GM23338 (cell line): ENCODE measurements at regions not wholly inside any gene's neighbourhood (a gene's known extent, or its start where the extent isn't known, plus 50 kb on each side); places are given as distances from the start of the nearest gene placed in this dataset.

Experiments
- ATAC-seq: fragments of 200-7000 bp; cut with Tn5 transposase; 3 replicates; pipeline ENCODE4 v1.9.1; 2020
- DNase-seq: peaks from one replicate; pipeline ENCODE4 v3.0.0-alpha.2; 2015; ENCODE audit warnings: low spot score
- H2AFZ ChIP-seq: fragments of 200-600 bp; sonication (generic); 2 replicates; pipeline ENCODE4 v1.8.0; 2016; ENCODE audit warnings: antibody characterized with exemption, mild to moderate bottlenecking, moderate library complexity
- H3F3A ChIP-seq: fragments of 200-600 bp; sonication (generic); replicated peaks from 2 replicates; pipeline ENCODE4 v1.8.0; 2017; ENCODE audit warnings: antibody characterized with exemption, mixed run types, low read depth
- H3K27ac ChIP-seq: fragments of 200-600 bp; sonication (generic); 2 replicates; pipeline ENCODE4 v1.6.1; 2016; ENCODE audit warnings: low read depth
- H3K27me3 ChIP-seq: fragments of 200-600 bp; sonication (generic); 2 replicates; pipeline ENCODE4 v1.8.0; 2016; ENCODE audit warnings: mild to moderate bottlenecking, mixed run types, moderate library complexity; ENCODE audit not compliant: insufficient read depth
- H3K36me3 ChIP-seq: fragments of 200-600 bp; sonication (generic); 2 replicates; pipeline ENCODE4 v1.8.0; 2016; ENCODE audit warnings: mild to moderate bottlenecking; ENCODE audit not compliant: insufficient read depth
- H3K4me1 ChIP-seq: fragments of 200-600 bp; sonication (generic); 2 replicates; pipeline ENCODE4 v1.8.0; 2016; ENCODE audit warnings: mild to moderate bottlenecking, moderate library complexity; ENCODE audit not compliant: insufficient read depth
- H3K4me2 ChIP-seq: fragments of 200-600 bp; sonication (generic); 2 replicates; pipeline ENCODE4 v1.7.1; 2017; ENCODE audit warnings: mixed run types
- H3K4me3 ChIP-seq: fragments of 200-600 bp; sonication (generic); 2 replicates; pipeline ENCODE4 v1.6.1; 2016; ENCODE audit warnings: mixed run types
- H3K79me2 ChIP-seq: fragments of 200-600 bp; sonication (generic); replicated peaks from 2 replicates; pipeline ENCODE4 v1.8.0; 2017; ENCODE audit warnings: mild to moderate bottlenecking; ENCODE audit not compliant: insufficient read depth
- H3K9me2 ChIP-seq: fragments of 200-600 bp; sonication (generic); 2 replicates; pipeline ENCODE4 v1.8.0; 2017; ENCODE audit not compliant: insufficient read depth
- H4K20me1 ChIP-seq: fragments of 200-600 bp; sonication (generic); replicated peaks from 2 replicates; pipeline ENCODE4 v1.8.0; 2017; ENCODE audit warnings: mild to moderate bottlenecking; ENCODE audit not compliant: insufficient read depth
- H3K27ac Mint-ChIP-seq: 2 replicates; pipeline ENCODE4 v1.8.0; 2020; ENCODE audit warnings: inconsistent platforms, mild to moderate bottlenecking, moderate library complexity, mixed read lengths
- H3K27me3 Mint-ChIP-seq: 3 replicates; pipeline ENCODE4 v1.8.0; 2022; ENCODE audit warnings: low read depth, mild to moderate bottlenecking, moderate library complexity, mixed read lengths, inconsistent platforms; ENCODE audit not compliant: insufficient read depth, poor library complexity
- H3K36me3 Mint-ChIP-seq: 3 replicates; pipeline ENCODE4 v1.8.0; 2021; ENCODE audit warnings: low read depth, mild to moderate bottlenecking, inconsistent platforms, moderate library complexity, mixed read lengths
- H3K4me1 Mint-ChIP-seq: 3 replicates; pipeline ENCODE4 v1.8.0; 2020; ENCODE audit warnings: mild to moderate bottlenecking, inconsistent platforms, mixed read lengths
- H3K4me3 Mint-ChIP-seq: 3 replicates; pipeline ENCODE4 v1.8.0; 2021; ENCODE audit warnings: moderate library complexity, mild to moderate bottlenecking, inconsistent platforms, mixed read lengths
- H3K9me3 Mint-ChIP-seq: 3 replicates; pipeline ENCODE4 v1.8.0; 2020; ENCODE audit warnings: moderate library complexity, mild to moderate bottlenecking, inconsistent platforms, mixed read lengths
- CREB1 ChIP-seq: fragments of 250-450 bp; sonication (Bioruptor Pico); IDR thresholded peaks from 2 replicates; pipeline ENCODE4 v1.5.0; 2020; ENCODE audit warnings: low read depth, mild to moderate bottlenecking, moderate library complexity
- CTCF ChIP-seq, 2 experiments: fragments of 200-600 bp in 1 of 2; sonication (generic) in 1 of 2; conservative IDR thresholded peaks; 2 replicates each; pipeline versions ENCODE4 v1.5.1 to v1.6.1; 2016 to 2017; ENCODE audit warnings: antibody characterized with exemption in 2 of 2, low read depth in 2 of 2, mild to moderate bottlenecking in 2 of 2, moderate library complexity in 1 of 2
- ETS1 ChIP-seq: IDR thresholded peaks from 2 replicates; pipeline ENCODE4 v1.6.1; 2016; ENCODE audit warnings: antibody characterized with exemption
- EZH2 ChIP-seq: fragments of 200-600 bp; sonication (generic); IDR thresholded peaks from one replicate; pipeline ENCODE4 v1.8.0; 2017; ENCODE audit warnings: antibody characterized with exemption, mild to moderate bottlenecking, low read depth; ENCODE audit not compliant: unreplicated experiment
- EZH2phosphoT487 ChIP-seq: fragments of 200-600 bp; sonication (generic); IDR thresholded peaks from one replicate; pipeline ENCODE4 v1.8.1; 2018; ENCODE audit warnings: antibody characterized with exemption; ENCODE audit not compliant: unreplicated experiment
- JUNB ChIP-seq: IDR thresholded peaks from one replicate; pipeline ENCODE4 v1.6.1; 2016; ENCODE audit warnings: antibody characterized with exemption; ENCODE audit not compliant: unreplicated experiment
- NANOG ChIP-seq: IDR thresholded peaks from 2 replicates; pipeline ENCODE4 v1.6.1; 2016; ENCODE audit warnings: antibody characterized with exemption, borderline replicate concordance
- POLR2AphosphoS5 ChIP-seq: IDR thresholded peaks from 2 replicates; pipeline ENCODE4 v1.6.1; 2016; ENCODE audit warnings: antibody characterized with exemption, low read depth
- REST ChIP-seq: IDR thresholded peaks from one replicate; pipeline ENCODE4 v1.6.1; 2018; ENCODE audit warnings: antibody characterized with exemption; ENCODE audit not compliant: unreplicated experiment
- STAT1 ChIP-seq: IDR thresholded peaks from one replicate; pipeline ENCODE4 v1.6.1; 2016; ENCODE audit warnings: antibody characterized with exemption; ENCODE audit not compliant: unreplicated experiment
- ZNF114 ChIP-seq: fragments of 250-450 bp; sonication (Bioruptor Pico); IDR thresholded peaks from 2 replicates; pipeline ENCODE4 v1.5.0; 2020; ENCODE audit warnings: mild to moderate bottlenecking, moderate library complexity
- ZNF331 ChIP-seq: fragments of 250-450 bp; sonication (Bioruptor Pico); IDR thresholded peaks from 2 replicates; pipeline ENCODE4 v1.5.0; 2020; ENCODE audit warnings: low read depth, mild to moderate bottlenecking, moderate library complexity
- ZNF462 ChIP-seq: fragments of 250-450 bp; sonication (Bioruptor Pico); IDR thresholded peaks from 2 replicates; pipeline ENCODE4 v1.5.0; 2020; ENCODE audit warnings: mild to moderate bottlenecking, moderate library complexity

GRCh38 chr5:67679184-67679841, 482.7 kb upstream of the CD180 start:
- no peaks in the 10 kb centered on the region for H3K79me2 ChIP-seq
- Mint-ChIP-seq H3K9me3 (peaks cover 8% of the 10 kb centered on the region; the same call in 1 of the 3 replicates), H3K4me1 (peaks cover 16% of the 10 kb centered on the region), H3K36me3 (no peaks in the 10 kb centered on the region), H3K27me3 (no peaks in the 10 kb centered on the region), H3K4me3 (no peak overlapping the region), H3K27ac (no peak overlapping the region)
- H3K27ac ChIP-seq: no peak overlapping the region
- H3F3A ChIP-seq: no peaks in the 10 kb centered on the region
- H3K4me2 ChIP-seq: peak overlapping the region; percentile 3; the same call in 1 of the 2 replicates
- no peak overlapping the region for H3K4me3 ChIP-seq
- DNase-seq (peak; percentile 1), ATAC-seq (peak; percentile 50; the same call in 2 of the 3 replicates)
- H3K9me2 ChIP-seq: 0 out of 2 replicates have a peak, but pooled peaks cover 3% of the 10 kb centered on the region
- H4K20me1 ChIP-seq: no peaks in the 10 kb centered on the region
- no peak overlapping the region for H2AFZ ChIP-seq
- TF ChIP-seq EZH2: no peak
- no peak for TF ChIP-seq ETS1
- TF ChIP-seq ZNF331 (CRISPR knock-in tag): no peak
- TF ChIP-seq NANOG: no peak
- TF ChIP-seq ZNF114 (CRISPR knock-in tag): no peak
- TF ChIP-seq REST: no peak
- TF ChIP-seq STAT1: no peak
- no peak for TF ChIP-seq JUNB
- no peak for TF ChIP-seq EZH2phosphoT487
- no peak for TF ChIP-seq POLR2AphosphoS5
- no peak for TF ChIP-seq CREB1 (CRISPR knock-in tag)
- no peak for TF ChIP-seq CTCF (conservative IDR thresholded peaks at IDR 0.05; ENCODE audit: low read depth in 2 of 2)
- TF ChIP-seq ZNF462 (CRISPR knock-in tag): no peak
- no peaks in the 10 kb centered on the region for H3K36me3 ChIP-seq
- no peaks in the 10 kb centered on the region for H3K27me3 ChIP-seq
- peaks cover 8% of the 10 kb centered on the region for H3K4me1 ChIP-seq
